Thoracic aorta (tissue), 2 donors: ENCODE measurements at regions not wholly inside any gene's neighbourhood (a gene's known extent, or its start where the extent isn't known, plus 50 kb on each side); places are given as distances from the start of the nearest gene placed in this dataset.
A peak's percentile ranks its signal among the peaks of the same experiment; 100 is the strongest.

Experiments
- ATAC-seq: fragments of 150-250 bp; one replicate; pipeline ENCODE4 v1.8.0; 2017; ENCODE audit warnings: low read depth; ENCODE audit not compliant: insufficient number of reproducible peaks, low FRiP score
- DNase-seq: peaks from one replicate; pipeline ENCODE4 v3.0.0-alpha.2; 2020; ENCODE audit warnings: low spot score
- H3K27ac ChIP-seq, 2 donors: fragments of 200-600 bp; sonication (generic); 1 replicate in 1 of 2; 2 replicates in 1 of 2; pipeline ENCODE4 v1.5.1; 2016; ENCODE audit warnings: mild to moderate bottlenecking in 2 of 2, moderate library complexity in 2 of 2
- H3K27me3 ChIP-seq: fragments of 200-600 bp; sonication (generic); replicated peaks from 2 replicates; pipeline ENCODE4 v1.6.0; 2016; ENCODE audit warnings: mild to moderate bottlenecking; ENCODE audit not compliant: insufficient read depth
- H3K36me3 ChIP-seq: fragments of 200-600 bp; sonication (generic); one replicate; pipeline ENCODE4 v1.5.1; 2016
- H3K4me1 ChIP-seq, 2 donors: fragments of 200-600 bp; sonication (generic); 1 replicate in 1 of 2; 2 replicates in 1 of 2; pipeline versions ENCODE4 v1.5.1 to v1.6.0; 2016; ENCODE audit warnings: low read depth in 2 of 2, mild to moderate bottlenecking in 1 of 2; ENCODE audit not compliant: control insufficient read depth in 1 of 2
- H3K4me3 ChIP-seq: fragments of 200-600 bp; sonication (generic); 2 replicates; pipeline ENCODE4 v1.5.1; 2016; ENCODE audit warnings: mild to moderate bottlenecking
- H3K9me3 ChIP-seq: fragments of 200-600 bp; sonication (generic); 2 replicates; pipeline ENCODE4 v1.5.1; 2016
- TF ChIP-seq, protein P1 (sequence below): fragments of 200-600 bp; sonication (generic); IDR thresholded peaks from one replicate; pipeline ENCODE4 v1.5.1; 2019; ENCODE audit warnings: antibody characterized with exemption

DNA sequence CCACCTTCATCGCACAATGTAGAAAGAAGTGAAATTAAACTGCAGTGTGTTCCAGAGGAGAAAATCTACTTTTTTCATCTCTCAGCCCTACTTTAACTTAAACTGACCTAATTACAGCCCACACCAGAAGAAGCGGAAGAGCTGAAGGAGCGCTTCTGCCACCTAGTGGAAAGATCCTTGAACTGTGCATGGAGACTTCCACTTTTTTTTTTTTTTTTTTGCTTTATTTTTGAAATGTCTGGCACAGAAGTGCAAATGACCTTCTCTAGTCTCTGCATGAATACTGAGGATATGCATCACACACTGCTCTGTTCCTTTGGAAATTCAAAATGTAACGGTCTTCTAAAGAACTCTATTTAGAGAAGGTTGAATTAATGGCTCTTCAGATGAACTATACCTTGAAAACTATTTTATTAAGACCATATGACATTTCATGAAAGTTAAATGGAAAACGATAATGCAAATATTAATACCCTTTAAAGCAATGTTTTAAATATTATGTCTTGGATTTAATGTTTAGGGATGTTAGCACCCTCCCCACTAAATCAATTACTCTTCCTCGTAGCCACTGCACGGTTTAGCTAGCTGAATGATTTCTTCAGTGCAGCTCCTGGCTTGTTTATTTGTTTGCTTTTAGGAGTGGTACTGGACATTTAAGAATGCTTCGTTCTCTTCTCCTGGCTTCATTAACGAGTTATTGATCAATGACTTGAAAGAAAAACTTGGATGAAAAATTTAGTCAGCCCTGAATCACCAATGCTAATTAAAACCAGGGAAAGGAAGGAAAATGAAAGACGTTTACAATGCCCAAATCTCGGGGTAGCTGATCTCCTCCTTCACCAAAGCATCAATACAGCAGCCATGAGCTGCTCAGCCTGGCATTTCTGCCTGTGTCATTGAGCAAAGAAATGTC lies 569.6 kb upstream of the GJE1 start:
- peak overlapping the region; percentile 64 for H3K4me3 ChIP-seq
- peaks cover 0 to 17% of the 10 kb centered on the region in 2 donors for H3K4me1 ChIP-seq
- peak overlapping the region; percentile 41 to 51 for H3K27ac ChIP-seq
- no peaks in the 10 kb centered on the region for H3K27me3 ChIP-seq
- TF ChIP-seq, protein P1, sequence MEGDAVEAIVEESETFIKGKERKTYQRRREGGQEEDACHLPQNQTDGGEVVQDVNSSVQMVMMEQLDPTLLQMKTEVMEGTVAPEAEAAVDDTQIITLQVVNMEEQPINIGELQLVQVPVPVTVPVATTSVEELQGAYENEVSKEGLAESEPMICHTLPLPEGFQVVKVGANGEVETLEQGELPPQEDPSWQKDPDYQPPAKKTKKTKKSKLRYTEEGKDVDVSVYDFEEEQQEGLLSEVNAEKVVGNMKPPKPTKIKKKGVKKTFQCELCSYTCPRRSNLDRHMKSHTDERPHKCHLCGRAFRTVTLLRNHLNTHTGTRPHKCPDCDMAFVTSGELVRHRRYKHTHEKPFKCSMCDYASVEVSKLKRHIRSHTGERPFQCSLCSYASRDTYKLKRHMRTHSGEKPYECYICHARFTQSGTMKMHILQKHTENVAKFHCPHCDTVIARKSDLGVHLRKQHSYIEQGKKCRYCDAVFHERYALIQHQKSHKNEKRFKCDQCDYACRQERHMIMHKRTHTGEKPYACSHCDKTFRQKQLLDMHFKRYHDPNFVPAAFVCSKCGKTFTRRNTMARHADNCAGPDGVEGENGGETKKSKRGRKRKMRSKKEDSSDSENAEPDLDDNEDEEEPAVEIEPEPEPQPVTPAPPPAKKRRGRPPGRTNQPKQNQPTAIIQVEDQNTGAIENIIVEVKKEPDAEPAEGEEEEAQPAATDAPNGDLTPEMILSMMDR, result peak; percentile 86
- H3K9me3 ChIP-seq, result no peaks in the 10 kb centered on the region
- peak; percentile 7 for DNase-seq
- H3K36me3 ChIP-seq, result no peaks in the 10 kb centered on the region
- ATAC-seq, result peak; percentile 83

DNA sequence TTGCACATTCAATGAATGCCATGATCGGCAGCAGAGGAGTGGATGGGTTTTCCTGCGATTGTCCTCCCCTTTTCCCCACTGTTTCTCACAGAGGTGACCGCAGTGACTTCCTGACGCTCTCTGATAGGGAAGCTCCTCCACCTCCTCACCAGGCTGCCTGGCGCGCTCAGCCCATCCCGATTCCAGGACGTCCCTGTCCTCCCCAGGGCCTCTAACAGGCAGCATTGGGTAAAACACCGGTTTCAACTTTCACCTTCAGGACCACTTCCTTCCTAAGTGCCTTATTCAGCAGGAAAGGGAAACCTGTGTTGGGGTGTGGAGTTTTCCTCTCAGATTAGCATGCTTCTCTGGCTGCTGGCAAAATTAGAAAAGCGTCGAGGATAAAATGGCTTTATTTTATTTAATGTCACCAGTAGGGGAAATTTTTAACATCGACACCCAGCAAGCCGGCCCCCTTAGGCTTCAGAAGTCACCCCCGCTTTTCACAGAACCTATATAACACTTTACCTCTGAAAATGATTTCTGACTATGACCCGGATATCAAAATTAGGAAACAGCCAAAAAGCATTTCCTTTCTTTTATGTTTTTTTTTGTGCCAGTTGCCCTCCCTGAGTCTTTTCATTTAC lies 570.4 kb upstream of the GJE1 start:
- Histone ChIP-seq H3K36me3 (no peaks in the 10 kb centered on the region), H3K27ac (peak overlapping the region; percentile 41 to 51), H3K4me1 (peaks cover 0 to 17% of the 10 kb centered on the region in 2 donors), H3K27me3 (no peaks in the 10 kb centered on the region), H3K4me3 (peak overlapping the region; percentile 64), H3K9me3 (no peaks in the 10 kb centered on the region)
- ATAC-seq, result no peak
- DNase-seq, result no peak
- TF ChIP-seq, protein P1, result no peak

DNA sequence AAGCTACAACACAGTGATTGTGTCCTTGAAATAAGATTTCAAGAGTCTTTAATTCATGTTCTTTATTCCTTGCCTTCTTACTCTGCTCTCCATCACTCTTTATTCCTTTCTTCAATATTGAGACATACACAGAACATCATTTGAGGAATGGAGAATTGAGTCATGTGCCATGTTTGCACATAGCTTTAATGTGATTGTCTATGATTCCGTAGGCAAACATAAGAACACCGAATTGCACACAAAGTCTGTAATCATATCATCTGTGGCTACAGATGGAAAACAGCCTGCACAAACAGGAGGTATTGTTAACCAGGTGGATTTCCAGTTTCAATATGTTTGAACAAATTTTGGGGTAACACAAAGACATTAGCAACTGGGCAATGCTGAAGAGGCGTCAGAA lies 571.6 kb upstream of the GJE1 start:
- TF ChIP-seq, protein P1, result no peak
- Histone ChIP-seq H3K36me3 (no peaks in the 10 kb centered on the region), H3K27me3 (no peaks in the 10 kb centered on the region), H3K27ac (no peak overlapping the region), H3K9me3 (no peaks in the 10 kb centered on the region), H3K4me3 (no peak overlapping the region), H3K4me1 (peaks cover 0 to 17% of the 10 kb centered on the region in 2 donors)
- ATAC-seq (no peak), DNase-seq (no peak)

DNA sequence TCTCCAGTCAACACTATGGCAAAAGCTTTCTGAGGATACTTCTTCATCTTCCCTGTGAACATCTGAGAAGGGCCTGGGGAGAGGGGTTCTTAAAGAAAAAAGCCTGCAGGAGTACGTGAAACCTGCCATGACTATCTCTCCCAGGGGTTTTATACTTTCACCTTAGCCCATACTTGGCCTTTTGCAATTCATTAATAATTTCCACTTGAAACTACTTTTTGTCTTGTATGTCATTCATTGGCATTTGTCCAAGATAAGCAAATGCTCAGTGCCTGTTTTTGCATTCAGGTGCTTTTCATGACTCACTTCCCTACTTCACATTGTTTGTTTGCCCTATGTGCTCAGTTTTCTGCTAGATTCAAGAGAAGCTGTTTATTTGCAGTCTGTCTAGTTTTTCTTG lies 580.3 kb upstream of the GJE1 start:
- no peak for ATAC-seq
- DNase-seq, result no peak
- Histone ChIP-seq H3K27me3 (no peaks in the 10 kb centered on the region), H3K36me3 (no peaks in the 10 kb centered on the region), H3K4me3 (no peak overlapping the region), H3K4me1 (no peaks in the 10 kb centered on the region), H3K9me3 (peaks cover 7% of the 10 kb centered on the region), H3K27ac (no peak overlapping the region)
- TF ChIP-seq, protein P1, result no peak

DNA sequence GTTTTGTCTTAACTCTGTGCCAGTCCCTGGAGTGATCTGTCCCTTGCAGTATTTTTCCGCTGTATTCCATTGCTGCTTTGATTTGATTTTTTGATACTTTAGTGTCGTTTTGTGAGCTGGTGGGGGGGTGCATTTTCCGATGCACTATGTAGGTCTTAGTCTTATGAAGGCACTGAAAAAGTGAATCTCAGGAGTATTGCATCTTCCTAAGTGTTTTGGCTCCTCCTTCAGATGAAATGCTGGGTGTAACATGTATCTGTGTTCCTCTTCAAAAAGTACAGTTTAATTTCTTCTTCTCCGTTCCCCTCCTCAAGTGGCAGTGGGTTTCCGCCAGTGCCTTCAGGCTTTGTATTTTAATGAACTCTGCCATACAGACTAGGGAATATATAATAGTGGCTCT lies 580.7 kb upstream of the GJE1 start:
- peaks cover 7% of the 10 kb centered on the region for H3K9me3 ChIP-seq
- TF ChIP-seq, protein P1, result no peak
- no peak overlapping the region for H3K4me3 ChIP-seq
- no peaks in the 10 kb centered on the region for H3K36me3 ChIP-seq
- no peaks in the 10 kb centered on the region for H3K27me3 ChIP-seq
- H3K4me1 ChIP-seq, result no peaks in the 10 kb centered on the region
- no peak overlapping the region for H3K27ac ChIP-seq
- DNase-seq, result no peak
- ATAC-seq, result no peak
